ENCODE measurements at regions not wholly inside any gene's neighbourhood (a gene's known extent, or its start where the extent isn't known, plus 50 kb on each side); places are given as distances from the start of the nearest gene placed in this dataset.

DNA sequence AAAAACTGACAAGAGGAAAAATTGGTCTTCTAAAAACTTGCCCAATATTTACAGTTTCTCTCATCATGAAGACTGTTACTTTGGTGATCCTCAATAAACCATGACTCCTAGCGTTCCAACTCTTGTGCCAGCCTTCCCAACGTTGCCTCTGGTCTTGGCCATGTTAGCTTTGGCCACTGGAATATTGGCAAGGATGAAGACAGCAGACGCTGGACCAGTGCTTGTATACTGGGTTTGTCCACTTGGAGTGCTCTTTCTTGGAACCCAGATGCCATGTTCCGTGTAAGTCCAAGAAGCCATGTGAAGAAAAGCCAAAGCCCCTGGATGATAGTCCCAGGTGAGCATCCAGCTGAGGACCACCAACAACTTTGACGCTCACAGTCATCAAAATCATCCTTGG lies 379.6 kb downstream of the NUAK1 start:
- no peak for DNase-seq

DNA sequence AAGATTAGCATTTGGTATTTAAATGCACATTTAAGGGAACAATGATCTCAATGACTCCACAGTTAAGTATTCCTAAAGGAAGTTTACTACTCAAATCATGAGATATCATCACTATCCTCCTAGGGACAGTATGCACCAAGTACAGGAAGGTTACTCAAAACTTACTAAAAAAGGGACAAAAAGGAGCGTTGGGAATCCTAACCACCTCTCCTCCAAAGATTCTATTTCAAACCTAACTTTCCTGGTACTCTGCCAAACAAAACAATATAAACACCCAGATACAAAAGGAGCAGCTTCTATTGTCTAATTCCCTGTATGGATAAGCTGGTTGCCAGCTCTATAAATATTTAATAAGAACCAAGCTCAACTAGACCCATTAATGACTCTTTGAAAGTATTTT lies 377.7 kb downstream of the NUAK1 start:
- no peak for DNase-seq

DNA sequence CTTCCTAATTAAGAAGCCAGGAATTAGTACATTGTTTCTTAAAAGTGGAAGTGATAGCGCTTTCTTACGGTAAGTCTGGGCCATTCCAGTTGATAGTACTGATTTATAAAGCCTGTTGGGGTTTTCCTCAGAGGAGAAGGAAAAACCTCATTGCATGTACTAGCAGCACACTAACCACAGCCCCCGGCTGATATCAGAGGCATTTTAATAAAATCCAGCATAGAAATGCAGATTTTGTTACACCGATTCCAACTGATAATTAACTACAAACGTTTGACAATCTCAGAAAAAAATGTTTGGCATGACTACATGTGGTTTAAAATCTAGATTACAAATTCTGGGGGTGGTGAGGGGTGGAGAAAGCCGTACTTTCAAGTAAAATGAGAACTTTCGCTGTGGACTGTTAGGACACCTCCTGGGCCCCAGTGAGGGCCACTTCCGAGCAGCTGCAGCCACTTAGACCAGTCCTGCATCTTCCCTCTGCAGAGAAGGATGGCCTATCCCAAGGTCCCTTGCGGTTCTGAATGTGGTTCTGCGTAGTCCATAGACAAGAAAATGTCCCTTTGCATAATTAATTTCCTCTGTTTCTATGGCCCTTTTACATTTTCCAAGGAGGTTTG lies 374.4 kb downstream of the NUAK1 start:
- no peak for DNase-seq

DNA sequence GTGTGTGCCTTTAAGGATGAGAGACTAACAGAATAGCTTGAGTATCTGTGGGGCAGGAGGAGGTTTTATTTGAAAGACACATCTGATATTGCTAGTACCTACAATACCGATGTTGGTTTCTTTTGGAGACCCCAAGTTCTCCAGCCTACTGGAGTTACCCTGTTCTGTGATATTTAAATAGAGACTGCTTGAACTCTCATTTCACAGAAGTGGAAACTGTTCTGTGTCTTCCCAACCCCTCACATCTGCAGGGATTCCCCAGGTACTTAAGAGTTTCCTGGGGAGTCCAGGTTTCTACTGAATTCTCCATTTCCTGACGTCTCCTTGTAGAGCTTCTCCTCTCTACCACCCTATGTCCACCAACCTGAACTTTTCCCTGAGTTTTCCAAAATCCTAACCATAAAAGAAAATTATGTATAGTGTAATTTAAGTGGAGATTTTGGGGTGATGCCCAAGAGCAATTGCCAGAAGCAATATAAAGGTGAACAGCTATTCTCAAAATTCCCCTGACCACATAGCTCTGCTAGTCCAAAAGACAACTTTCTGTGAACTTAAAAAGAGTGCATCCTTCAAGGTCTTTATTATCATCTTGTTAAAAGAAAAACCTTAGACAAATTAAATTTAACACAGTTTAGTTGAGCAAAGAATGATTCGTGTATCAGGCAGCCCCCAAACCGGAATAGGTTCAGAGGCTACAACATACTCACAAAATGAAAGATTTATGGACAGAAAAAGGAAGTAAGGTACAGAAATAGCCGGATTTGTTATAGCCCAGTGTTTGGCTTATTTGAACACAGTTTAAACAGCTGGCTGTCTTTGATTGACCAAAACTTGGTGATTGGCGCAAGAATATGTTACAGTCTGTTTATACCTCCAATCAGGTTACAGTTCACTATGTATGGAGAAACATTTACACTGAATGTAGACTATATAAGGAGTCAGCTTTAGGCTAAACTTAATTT lies 373.4 kb downstream of the NUAK1 start:
- no peak for DNase-seq

DNA sequence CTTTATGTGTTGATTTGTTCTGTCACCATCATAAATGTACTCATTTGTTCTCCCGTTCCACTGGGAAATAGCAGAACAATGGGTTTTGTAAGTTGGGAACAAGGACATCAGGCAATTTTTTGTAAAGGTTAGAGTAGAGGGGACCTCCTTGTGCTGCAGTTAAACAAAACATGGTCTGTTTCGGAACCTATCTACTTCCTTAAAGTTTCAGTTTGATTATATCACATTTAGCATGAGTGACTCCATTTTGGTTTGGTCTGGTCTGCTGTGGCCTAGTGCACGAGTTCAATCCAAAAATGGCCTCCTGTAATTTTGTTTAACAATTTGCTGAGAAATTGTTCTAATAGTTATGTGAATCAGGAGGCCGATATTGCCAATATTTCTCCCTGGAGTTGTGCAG lies 372.7 kb downstream of the NUAK1 start:
- DNase-seq, result no peak

DNA sequence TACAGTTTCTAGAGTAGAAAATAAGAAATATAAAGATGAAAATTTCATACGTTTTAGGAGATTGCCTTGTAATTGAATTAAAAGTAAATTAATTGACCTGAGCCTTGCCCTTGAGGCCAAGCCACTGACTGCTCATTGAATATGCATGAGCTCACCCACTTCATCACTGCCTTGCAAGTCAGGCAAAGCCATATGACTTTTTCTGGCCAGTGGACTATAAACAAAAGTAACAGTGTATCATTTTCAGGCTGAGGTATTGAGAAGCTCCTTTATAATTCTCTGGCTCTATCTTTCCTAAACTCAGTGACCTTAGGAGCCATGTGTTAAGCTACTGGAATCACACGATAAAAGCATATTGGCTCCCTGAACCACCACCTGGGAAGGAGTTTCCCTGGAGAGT lies 369.3 kb downstream of the NUAK1 start:
- peak; percentile 15 for DNase-seq

DNA sequence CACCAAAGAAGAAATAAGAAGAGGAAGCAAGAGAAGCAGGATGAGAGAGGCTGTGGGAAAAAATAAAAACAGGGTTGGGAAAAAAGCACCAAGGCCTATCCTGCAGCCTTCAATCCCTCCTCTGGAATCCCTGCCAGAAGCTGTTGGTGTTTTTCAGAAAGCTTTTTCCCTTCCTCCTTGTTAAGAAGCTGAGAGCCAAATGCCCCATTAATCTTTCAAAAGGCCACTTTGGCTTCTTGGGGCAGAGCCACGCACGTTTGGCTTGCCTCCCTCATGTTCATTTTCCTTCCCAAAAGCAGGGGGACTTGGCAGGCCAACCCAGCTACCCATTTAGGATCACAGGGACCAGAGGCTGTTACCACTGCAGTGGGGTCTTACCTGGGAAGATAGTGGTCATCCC lies 365.3 kb downstream of the NUAK1 start:
- peak; percentile 46 for DNase-seq

DNA sequence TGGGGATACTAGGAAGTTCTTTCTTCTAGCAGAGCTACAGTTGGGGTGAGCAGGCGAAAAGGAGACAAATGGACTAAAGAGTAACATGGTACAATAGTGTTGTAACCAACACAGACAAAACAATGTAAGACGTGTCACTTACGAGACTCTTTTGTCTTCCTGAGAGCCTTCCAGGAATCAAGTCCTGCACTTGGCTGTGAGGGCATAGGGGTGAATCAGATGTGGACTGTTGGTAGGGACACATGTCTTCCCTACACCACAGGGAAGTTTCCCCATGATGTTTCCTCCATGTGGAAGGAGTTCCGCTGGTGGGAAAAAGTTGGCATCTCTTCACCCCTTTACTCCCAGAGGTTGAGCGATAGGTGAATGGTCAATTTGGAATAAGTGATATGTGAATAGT lies 364.7 kb downstream of the NUAK1 start:
- no peak for DNase-seq

DNA sequence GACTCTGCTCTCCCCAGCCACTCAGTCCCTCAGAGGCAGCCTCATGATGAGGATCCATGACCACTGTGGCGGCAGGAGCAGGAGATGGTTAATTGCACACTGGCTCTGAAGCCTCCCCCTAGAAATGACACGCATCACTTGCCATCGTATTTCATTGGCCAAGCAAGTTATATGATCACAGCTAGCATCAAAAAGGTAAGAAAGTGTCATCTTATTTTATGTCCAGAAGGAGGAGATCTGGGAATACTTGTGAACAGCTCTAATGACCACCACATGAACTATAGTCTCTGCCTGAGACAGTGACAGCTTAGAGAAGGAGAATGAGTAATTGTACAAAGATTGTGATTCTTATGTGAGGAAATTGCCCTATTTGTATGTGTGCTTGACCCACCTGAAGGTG lies 363.4 kb downstream of the NUAK1 start:
- DNase-seq, result peak; percentile 2

DNA sequence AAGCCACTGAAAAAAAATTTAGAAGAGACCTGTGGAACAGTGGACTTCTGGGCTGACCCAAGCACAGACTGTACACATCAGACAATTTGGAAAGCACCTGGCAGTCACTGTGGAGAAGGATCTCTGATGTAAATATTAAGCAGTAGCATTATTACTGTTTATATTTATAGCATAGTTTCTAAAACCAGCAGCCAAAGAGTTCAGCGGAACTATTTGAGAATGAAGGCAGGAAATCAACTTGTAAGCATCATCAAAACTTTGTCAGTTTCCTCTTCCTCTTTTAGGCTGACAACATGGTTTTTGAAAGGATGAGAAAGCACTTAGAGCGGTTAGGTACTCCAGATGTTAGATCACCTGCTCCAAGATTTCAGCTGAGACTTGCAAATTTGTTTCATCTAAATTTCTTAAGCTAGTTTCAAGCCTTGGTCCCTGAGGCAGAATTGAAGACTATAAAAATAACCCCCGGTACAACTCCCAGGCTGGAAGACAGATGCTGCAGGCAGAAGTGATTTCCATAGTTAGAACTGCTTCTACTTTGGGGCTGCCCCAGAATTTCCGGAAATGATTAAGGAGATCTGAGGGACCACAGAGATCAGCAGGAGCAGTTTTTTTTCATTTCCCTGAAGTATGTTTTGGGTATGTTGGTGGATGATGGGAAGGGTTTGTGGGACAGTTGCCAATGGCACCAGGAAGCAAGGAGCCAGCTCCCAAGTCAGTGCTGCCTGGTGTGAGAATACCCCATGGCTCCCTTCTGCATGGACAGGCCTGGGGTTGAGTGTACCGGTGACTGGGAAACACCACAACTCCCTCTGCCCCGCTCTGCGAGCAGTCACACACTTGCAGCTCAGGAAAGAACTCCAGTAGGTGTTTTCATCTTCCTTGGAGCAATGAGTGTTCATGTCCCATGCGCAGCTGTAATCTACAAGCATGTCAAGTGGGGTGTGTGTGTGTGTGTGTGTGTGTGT lies 354.5 kb downstream of the NUAK1 start:
- no peak for DNase-seq

DNA sequence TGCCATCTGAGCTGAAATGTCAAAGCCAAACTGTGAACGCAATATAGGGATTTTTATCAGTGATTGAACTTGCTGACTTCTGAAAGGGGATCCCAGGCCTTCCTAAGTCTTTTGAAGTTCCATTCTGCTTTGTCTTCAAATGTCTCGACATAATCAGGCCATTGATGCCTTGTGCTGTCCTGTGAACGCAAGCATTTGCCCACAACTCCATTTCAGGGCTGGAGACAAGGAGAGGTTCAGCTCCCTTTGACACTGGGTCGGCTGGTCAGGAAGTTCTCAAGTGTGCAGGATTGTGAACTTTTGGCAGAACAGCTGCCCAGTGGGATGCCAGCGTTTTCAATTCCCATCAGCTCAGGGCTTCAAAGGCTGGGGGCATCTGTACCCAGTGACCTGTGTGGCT lies 345.3 kb downstream of the NUAK1 start:
- no peak for DNase-seq

DNA sequence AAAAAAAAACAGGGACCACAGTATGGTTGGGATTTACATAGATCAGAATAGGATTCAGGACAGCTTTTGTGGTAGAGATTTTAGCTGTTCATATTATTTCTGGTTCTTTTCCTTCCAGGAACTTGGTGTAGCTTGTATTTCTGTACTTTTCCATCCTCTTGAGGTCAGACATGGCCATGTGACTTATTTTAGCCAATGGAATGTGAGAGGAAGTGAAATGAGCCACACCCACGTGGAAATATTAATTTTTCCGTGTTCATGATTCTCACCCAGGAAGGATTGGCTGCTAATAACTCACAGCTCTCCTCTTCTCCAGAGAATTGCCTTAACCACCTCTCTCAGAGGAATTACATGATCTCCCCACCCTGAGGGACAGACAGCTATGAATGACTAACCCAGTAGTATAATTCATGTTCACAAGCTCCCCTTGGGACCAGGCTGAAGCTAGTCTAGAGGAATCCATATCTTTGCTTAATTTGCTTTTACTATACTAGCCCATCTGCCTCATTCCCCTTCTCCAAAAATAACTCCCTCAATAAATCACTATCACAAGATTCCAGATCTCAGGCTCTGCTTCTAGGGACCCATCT lies 340.4 kb downstream of the NUAK1 start:
- DNase-seq, result no peak

DNA sequence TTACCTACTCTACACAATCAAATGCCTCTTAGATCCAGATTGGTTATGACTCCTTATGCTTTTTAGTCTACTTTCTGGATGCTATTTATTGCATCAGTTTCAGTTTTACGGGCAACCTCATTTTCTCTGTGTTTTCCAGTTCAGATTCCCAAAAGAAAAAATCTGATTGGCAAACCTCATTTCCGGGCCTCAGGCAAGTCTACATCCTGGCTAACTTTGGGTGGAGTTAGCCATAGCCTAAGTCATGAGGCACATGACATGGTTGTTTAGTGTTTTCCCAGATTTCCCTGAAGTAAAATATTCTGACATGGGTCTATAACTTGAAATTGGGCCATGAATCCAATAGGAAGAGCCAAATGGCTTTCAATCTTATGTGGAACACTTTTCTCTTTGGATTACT lies 339.7 kb downstream of the NUAK1 start:
- DNase-seq, result no peak

DNA sequence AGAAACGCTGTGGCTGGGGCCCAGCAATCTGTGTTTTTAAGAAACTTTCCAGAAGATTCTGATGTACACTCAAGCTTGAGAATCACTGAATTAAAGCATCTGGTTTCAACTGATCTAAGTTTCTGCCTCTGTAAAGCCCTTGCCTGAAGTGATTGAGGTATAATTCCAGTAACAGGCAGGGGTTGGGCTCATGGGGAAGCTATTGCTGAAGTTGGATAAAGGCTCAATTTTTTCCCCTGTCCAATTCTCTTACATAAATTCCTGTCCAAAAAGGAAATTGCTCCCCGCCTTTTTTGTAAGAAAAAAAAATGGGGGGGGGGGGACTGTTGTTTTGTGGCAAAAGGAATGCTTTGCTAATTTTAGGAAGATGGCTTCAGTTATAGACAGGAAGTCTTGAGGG lies 337.4 kb downstream of the NUAK1 start:
- no peak for DNase-seq

DNA sequence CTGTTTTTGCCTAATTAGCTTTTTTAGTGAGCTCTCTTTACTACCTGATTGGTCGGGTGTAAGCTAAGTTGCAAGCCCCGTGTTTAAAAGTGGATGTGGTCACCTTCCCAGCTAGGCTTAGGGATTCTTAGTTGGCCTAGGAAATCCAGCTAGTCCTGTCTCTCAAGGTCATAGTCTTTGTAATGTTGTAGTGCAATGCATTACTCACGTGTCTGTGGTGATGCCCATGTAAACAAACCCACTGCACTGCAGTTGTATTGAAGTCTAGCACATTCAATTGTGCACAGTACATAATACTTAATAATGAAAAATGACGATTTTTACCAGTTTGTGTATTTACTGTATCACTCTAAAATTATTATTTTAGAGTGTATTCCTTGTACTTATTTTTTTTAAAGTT lies 335.5 kb downstream of the NUAK1 start:
- no peak for DNase-seq

DNA sequence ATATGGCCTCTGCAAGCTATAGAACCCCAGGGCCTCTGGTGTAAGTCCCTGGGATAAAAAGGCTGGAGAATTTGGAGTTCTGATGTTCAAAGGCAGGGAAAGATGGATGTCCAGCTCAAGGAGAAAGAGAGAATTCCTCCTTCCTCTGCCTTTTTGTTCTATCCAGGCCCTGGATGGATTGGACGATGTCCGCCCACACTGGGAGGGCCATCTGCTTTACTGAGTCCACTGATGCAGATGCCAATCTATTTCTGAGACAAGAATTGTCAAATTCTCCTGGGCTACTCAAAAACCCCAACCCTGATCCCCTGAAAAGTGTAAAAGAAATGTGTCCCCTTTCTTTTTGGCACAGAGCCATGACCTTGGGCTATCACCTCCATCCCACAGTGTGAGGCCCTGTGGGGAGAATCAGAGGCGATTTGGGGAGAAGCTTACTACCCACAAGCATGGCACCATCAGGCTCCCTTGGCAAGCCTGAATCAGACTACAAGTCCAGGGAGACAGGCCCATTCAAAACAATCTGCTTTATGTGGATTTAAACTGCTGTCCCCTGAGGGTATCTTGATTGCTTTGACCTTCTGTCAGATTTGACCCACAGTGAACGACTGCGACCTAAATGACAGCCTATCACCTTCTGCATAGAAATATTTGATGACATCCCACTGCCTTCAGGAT lies 334.0 kb downstream of the NUAK1 start:
- DNase-seq, result no peak

DNA sequence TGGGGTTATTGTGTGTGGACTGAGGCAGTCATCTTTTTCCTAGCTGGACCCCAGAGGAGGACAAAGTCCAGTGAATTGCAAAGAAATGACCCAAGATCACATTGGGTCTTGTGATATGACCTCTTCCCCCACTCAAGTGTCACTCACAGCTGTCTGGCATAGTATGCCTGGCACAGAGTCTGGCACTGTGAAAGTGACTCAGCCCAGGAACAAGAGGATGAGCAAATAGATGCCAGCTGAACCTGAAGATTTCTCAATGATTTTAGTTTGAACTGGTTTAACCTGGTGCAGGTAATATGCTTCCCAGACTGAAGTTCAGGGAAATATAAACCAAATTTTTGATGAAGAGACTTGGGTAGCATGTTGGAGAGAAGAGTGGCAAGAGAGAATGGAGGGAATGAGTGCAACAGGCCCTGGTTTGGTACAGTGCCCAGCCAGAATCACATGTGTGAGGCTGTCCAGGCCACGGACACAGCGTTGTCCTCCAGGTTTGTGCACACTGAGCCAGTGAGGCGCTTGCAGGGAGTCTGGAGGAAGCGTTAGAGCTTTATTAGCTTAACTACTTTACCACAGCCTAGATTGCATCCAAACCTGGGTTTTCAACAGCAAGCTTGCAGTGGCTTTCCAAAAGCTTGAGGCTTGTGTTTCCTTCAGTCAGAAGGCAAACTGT lies 332.9 kb downstream of the NUAK1 start:
- DNase-seq, result no peak

DNA sequence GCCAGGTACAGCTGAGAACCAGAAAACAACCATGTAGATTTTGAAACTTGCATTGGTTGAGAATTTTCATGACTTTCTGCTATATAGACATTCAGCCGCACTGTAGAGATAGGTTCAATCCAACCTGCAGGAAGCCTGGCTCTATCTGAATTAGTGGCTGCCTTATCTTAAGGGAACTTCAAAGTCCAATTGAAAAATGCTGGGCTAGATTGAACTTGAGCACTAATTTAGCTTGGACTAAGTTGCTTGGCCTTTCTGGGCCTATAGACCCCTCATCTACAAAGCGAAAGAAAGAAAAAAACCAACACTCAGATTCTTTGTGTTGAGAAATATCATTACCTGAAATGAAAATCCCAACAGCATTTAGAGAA lies 332.4 kb downstream of the NUAK1 start:
- no peak for DNase-seq

DNA sequence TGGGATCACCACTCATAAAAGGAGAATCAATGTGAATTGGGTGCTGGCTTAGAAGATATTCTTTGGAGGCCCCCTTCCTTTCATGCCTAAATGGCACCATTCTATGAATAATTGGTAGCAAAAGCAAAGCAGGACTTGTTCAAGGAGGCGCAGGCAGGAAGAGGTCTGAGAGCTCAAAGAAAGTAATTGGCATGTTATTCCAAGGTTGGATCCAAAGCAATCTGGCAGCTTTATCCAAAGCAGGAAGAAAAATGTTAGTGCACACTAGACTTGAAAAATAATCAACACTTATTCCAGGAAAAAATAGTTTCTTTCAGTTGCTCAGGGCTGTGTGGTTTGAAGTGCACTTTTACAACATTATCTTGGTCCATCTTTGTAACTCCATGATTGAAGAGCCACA lies 326.4 kb downstream of the NUAK1 start:
- DNase-seq, result no peak

DNA sequence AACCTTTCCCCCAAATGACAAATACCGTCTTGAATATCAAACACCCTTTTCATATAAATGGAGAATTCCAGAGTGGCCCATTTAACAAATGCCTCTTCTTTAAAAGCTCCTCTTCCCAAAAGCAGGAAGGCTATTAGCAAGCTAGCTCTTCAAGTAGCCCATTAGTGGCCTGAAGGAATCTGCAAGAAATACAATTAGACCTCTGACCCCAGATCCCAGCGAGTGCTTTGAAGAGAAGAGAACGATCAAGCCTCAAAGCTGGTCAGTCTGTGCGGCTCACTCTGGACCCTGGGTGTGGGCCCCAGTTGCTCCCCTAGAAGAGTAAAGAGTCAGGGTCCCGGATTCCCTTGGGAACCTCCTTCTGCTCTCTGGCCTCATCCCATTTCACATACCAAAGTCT lies 325.6 kb downstream of the NUAK1 start:
- no peak for DNase-seq

DNA sequence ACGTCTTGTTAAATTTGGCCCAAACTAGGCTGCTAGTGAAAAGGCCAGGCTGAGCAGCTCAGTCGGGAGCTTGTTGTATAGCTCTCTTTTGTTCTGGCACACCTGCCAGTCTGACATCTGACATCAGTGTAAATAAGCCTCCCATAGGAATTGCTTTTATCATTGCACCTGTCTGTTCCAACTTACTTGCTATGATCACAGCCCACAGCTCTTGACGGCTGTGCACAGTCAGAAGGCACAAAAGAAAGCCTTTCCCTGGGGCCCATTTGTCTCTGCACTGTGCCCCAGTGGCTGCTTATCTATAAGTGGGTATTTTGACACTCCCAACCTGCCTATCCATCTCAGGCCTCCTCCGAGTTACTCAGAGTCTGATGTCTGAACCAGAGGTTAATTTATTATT lies 324.5 kb downstream of the NUAK1 start:
- no peak for DNase-seq

DNA sequence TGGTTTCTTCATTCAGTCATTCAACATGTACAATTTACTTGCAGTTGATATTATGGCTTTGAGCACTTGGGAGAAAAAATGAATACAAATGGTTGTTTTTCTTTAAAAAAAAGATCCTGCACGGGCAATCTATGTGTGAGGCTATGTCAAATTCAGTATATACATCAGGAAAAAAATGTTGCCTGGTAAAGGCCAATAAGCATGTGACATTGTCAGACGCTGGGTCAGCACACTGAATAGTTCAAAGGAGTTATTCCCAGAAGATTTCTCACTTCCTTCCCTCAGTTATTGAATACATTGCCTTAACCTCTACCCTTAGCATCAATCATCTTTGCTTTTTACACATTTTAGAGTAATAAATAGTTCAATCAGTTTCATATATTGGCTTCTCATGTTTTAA lies 319.2 kb downstream of the NUAK1 start:
- DNase-seq, result no peak

Data from NCI-H82 (cell line).